ENCODE measurements at regions not wholly inside any gene's neighbourhood (a gene's known extent, or its start where the extent isn't known, plus 50 kb on each side); places are given as distances from the start of the nearest gene placed in this dataset.

GRCh38 chr1:29601021-29601420 lies 364.7 kb downstream of the PTPRU start:
- no peak for TF ChIP-seq ELF1 (IDR thresholded peaks at IDR 0.05; ENCODE audit: borderline replicate concordance, low read depth)
- TF ChIP-seq POLR2A (IDR thresholded peaks at IDR 0.05; ENCODE audit: borderline replicate concordance, extremely low read depth, insufficient read depth, insufficient read length): no peak
- no peak for TF ChIP-seq POLR2AphosphoS5 (IDR thresholded peaks at IDR 0.05; ENCODE audit: low read depth, low read length)
- no peak for TF ChIP-seq CTCF (IDR thresholded peaks at IDR 0.05 in 2 of 3, conservative IDR thresholded peaks at IDR 0.05 in 1 of 3; ENCODE audit: borderline replicate concordance in 1 of 3, insufficient read depth in 1 of 3, low read depth in 2 of 3, low read length in 2 of 3)
- TF ChIP-seq CEBPB (IDR thresholded peaks at IDR 0.05; ENCODE audit: low read depth): no peak
- no peak for TF ChIP-seq ZBTB33 (IDR thresholded peaks at IDR 0.05; ENCODE audit: extremely low read depth, insufficient replicate concordance, low read length)
- no peak for TF ChIP-seq ATF3 (IDR thresholded peaks at IDR 0.05)
- TF ChIP-seq SRF (IDR thresholded peaks at IDR 0.05; ENCODE audit: low read depth): no peak
- no peak for TF ChIP-seq ZNF274 (IDR thresholded peaks at IDR 0.05; ENCODE audit: low read depth, low read length)
- TF ChIP-seq EZH2 (IDR thresholded peaks at IDR 0.05): no peak
- no peak for TF ChIP-seq SIN3A (IDR thresholded peaks at IDR 0.05; ENCODE audit: low read depth)
- no peak for TF ChIP-seq EGR1 (IDR thresholded peaks at IDR 0.05; ENCODE audit: low read depth)
- TF ChIP-seq RAD21 (IDR thresholded peaks at IDR 0.05; ENCODE audit: low read depth): no peak

All from HCT116 (cell line).